PFSK-1 (cell line): ENCODE measurements at regions not wholly inside any gene's neighbourhood (a gene's known extent, or its start where the extent isn't known, plus 50 kb on each side); places are given as distances from the start of the nearest gene placed in this dataset.

Source experiments
- POLR2AphosphoS5 ChIP-seq: IDR thresholded peaks from 2 replicates; pipeline ENCODE4 v1.6.1; 2012; ENCODE audit warnings: low read depth, mild to moderate bottlenecking, control low read depth, low read length, moderate library complexity
- TAF1 ChIP-seq: IDR thresholded peaks from 2 replicates; pipeline ENCODE4 v1.6.1; 2012; ENCODE audit warnings: low read length, control low read depth, borderline replicate concordance; ENCODE audit not compliant: insufficient read depth

- no peak for TF ChIP-seq POLR2AphosphoS5
- no peak for TF ChIP-seq TAF1
These were observed 260.5 kb upstream of the DDX53 start for GRCh38 chrX:22739276-22739675.
